ENCODE measurements at regions not wholly inside any gene's neighbourhood (a gene's known extent, or its start where the extent isn't known, plus 50 kb on each side); places are given as distances from the start of the nearest gene placed in this dataset.

GRCh38 chr5:125579182-125579581 lies 832.7 kb upstream of the ZNF608 start:
- TF ChIP-seq EP300 (IDR thresholded peaks at IDR 0.05) (no peak), CTCF (IDR thresholded peaks at IDR 0.05) (no peak), MAZ (IDR thresholded peaks at IDR 0.05; ENCODE audit: borderline replicate concordance, low read depth, low read length) (no peak), ZSCAN20 (CRISPR knock-in tag; IDR thresholded peaks at IDR 0.05) (no peak), HES2 (IDR thresholded peaks at IDR 0.05) (no peak), CHD2 (IDR thresholded peaks at IDR 0.05; ENCODE audit: low read length, partially characterized antibody) (no peak), MYC (IDR thresholded peaks at IDR 0.05; ENCODE audit: borderline replicate concordance, low read length) (no peak), RCOR1 (IDR thresholded peaks at IDR 0.05; ENCODE audit: low read depth, low read length) (no peak), E2F6 (IDR thresholded peaks at IDR 0.05; ENCODE audit: borderline replicate concordance, low read depth) (no peak), POLR2A (IDR thresholded peaks at IDR 0.05; ENCODE audit: low read length) (no peak)
- TF ChIP-seq, protein P1, sequence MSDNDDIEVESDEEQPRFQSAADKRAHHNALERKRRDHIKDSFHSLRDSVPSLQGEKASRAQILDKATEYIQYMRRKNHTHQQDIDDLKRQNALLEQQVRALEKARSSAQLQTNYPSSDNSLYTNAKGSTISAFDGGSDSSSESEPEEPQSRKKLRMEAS (IDR thresholded peaks at IDR 0.05) = no peak
